H9 (cell line): ENCODE measurements at regions not wholly inside any gene's neighbourhood (a gene's known extent, or its start where the extent isn't known, plus 50 kb on each side); places are given as distances from the start of the nearest gene placed in this dataset.

Source experiments
- DNase-seq: peaks from one replicate; pipeline ENCODE4 v3.0.0-alpha.2; 2017
- H2AFZ ChIP-seq: one replicate; pipeline ENCODE4 v1.6.1; 2013; ENCODE audit warnings: mild to moderate bottlenecking, low read length, control low read depth, moderate library complexity
- H2AK5ac ChIP-seq: 2 replicates; pipeline ENCODE4 v1.6.1; 2013; ENCODE audit warnings: low read length, control low read depth, mixed read lengths; ENCODE audit not compliant: insufficient read length
- H2BK120ac ChIP-seq: one replicate; pipeline ENCODE4 v1.6.1; 2013; ENCODE audit warnings: low read depth, mild to moderate bottlenecking, low read length, control low read depth, inconsistent platforms; ENCODE audit not compliant: poor library complexity, severe bottlenecking
- H2BK12ac ChIP-seq: 2 replicates; pipeline ENCODE4 v1.6.1; 2013; ENCODE audit warnings: low read length, control low read depth, mixed read lengths, low read depth; ENCODE audit not compliant: insufficient read length
- H2BK15ac ChIP-seq: 2 replicates; pipeline ENCODE4 v1.6.1; 2013; ENCODE audit warnings: low read depth, low read length, control low read depth
- H2BK20ac ChIP-seq: one replicate; pipeline ENCODE4 v1.6.1; 2013; ENCODE audit warnings: low read depth, mild to moderate bottlenecking, low read length, control low read depth, inconsistent platforms; ENCODE audit not compliant: poor library complexity, severe bottlenecking
- H2BK5ac ChIP-seq: 2 replicates; pipeline ENCODE4 v1.6.1; 2013; ENCODE audit warnings: low read length, control low read depth, mixed read lengths; ENCODE audit not compliant: insufficient read length
- H3K14ac ChIP-seq: 2 replicates; pipeline ENCODE4 v1.6.1; 2013; ENCODE audit warnings: low read length, control low read depth; ENCODE audit not compliant: insufficient read depth
- H3K18ac ChIP-seq: 2 replicates; pipeline ENCODE4 v1.6.1; 2013; ENCODE audit warnings: low read depth, mild to moderate bottlenecking, mixed read lengths, low read length, control low read depth; ENCODE audit not compliant: insufficient read length
- H3K23ac ChIP-seq: 2 replicates; pipeline ENCODE4 v1.6.1; 2013; ENCODE audit warnings: low read length, control low read depth, mixed read lengths, low read depth; ENCODE audit not compliant: insufficient read length
- H3K23me2 ChIP-seq: 2 replicates; pipeline ENCODE4 v1.6.1; 2013; ENCODE audit warnings: low read depth, mild to moderate bottlenecking, mixed read lengths, low read length, control low read depth; ENCODE audit not compliant: insufficient read length, poor library complexity, severe bottlenecking
- H3K27ac ChIP-seq: 2 replicates; pipeline ENCODE4 v1.5.1; 2013; ENCODE audit warnings: low read length, control low read depth, mixed read lengths, low read depth; ENCODE audit not compliant: insufficient read length
- H3K27me3 ChIP-seq: 2 replicates; pipeline ENCODE4 v1.6.1; 2013; ENCODE audit warnings: low read length, control low read depth, inconsistent platforms; ENCODE audit not compliant: insufficient read depth
- H3K4ac ChIP-seq: 2 replicates; pipeline ENCODE4 v1.6.1; 2013; ENCODE audit warnings: low read depth, mild to moderate bottlenecking, control low read depth, inconsistent platforms, low read length, moderate library complexity
- H3K4me1 ChIP-seq: 2 replicates; pipeline ENCODE4 v1.6.1; 2013; ENCODE audit warnings: low read length, control low read depth, inconsistent platforms; ENCODE audit not compliant: insufficient read depth
- H3K4me2 ChIP-seq: 2 replicates; pipeline ENCODE4 v1.6.1; 2013; ENCODE audit warnings: low read length, control low read depth, mixed read lengths; ENCODE audit not compliant: insufficient read length, insufficient read depth
- H3K56ac ChIP-seq: 2 replicates; pipeline ENCODE4 v1.6.1; 2013; ENCODE audit warnings: low read depth, mild to moderate bottlenecking, mixed read lengths, low read length, control low read depth; ENCODE audit not compliant: insufficient read length
- H3K79me1 ChIP-seq: 2 replicates; pipeline ENCODE4 v1.6.1; 2013; ENCODE audit warnings: low read depth, mild to moderate bottlenecking, moderate library complexity, low read length, control low read depth, inconsistent platforms; ENCODE audit not compliant: insufficient read depth, poor library complexity, severe bottlenecking
- H3K79me2 ChIP-seq: 2 replicates; pipeline ENCODE4 v1.6.1; 2013; ENCODE audit warnings: low read length, control low read depth, inconsistent platforms; ENCODE audit not compliant: insufficient read depth
- H3K9ac ChIP-seq: 2 replicates; pipeline ENCODE4 v1.6.1; 2013; ENCODE audit warnings: low read length, control low read depth, mixed read lengths; ENCODE audit not compliant: insufficient read length; ENCODE audit errors: extremely low read depth
- H3K9me3 ChIP-seq: one replicate; pipeline ENCODE4 v1.6.1; 2013; ENCODE audit warnings: low read depth, low read length, inconsistent platforms; ENCODE audit not compliant: control insufficient read depth
- H3T11ph ChIP-seq: one replicate; pipeline ENCODE4 v1.6.1; 2013; ENCODE audit warnings: mild to moderate bottlenecking, low read length, control low read depth, inconsistent platforms
- H4K20me1 ChIP-seq: one replicate; pipeline ENCODE4 v1.6.1; 2013; ENCODE audit not compliant: control insufficient read depth, insufficient read length, insufficient read depth
- H4K5ac ChIP-seq: 2 replicates; pipeline ENCODE4 v1.6.1; 2013; ENCODE audit warnings: low read depth, mild to moderate bottlenecking, mixed read lengths, low read length, control low read depth; ENCODE audit not compliant: insufficient read length
- H4K8ac ChIP-seq: replicated peaks from 2 replicates; pipeline ENCODE4 v1.6.1; 2013; ENCODE audit warnings: low read length, control low read depth, mixed read lengths, low read depth; ENCODE audit not compliant: insufficient read length
- H4K91ac ChIP-seq: 2 replicates; pipeline ENCODE4 v1.6.1; 2013; ENCODE audit warnings: low read depth, mild to moderate bottlenecking, moderate library complexity, mixed read lengths, low read length, control low read depth; ENCODE audit not compliant: insufficient read length
- H3K27ac Mint-ChIP-seq, 3 experiments: 2 replicates in 2 of 3; 3 replicates in 1 of 3; pipeline ENCODE4 v1.8.0; 2020 to 2021; ENCODE audit warnings: mixed read lengths in 3 of 3, mild to moderate bottlenecking in 1 of 3, moderate library complexity in 1 of 3
- H3K27me3 Mint-ChIP-seq: 2 replicates; pipeline ENCODE4 v1.8.0; 2021; ENCODE audit warnings: low read depth, mild to moderate bottlenecking, moderate library complexity, mixed read lengths
- H3K36me3 Mint-ChIP-seq, 3 experiments: 2 replicates in 2 of 3; 3 replicates in 1 of 3; pipeline ENCODE4 v1.8.0; 2020 to 2021; ENCODE audit warnings: low read depth in 3 of 3, mixed read lengths in 3 of 3; ENCODE audit not compliant: insufficient read depth in 1 of 3
- H3K4me1 Mint-ChIP-seq, 2 experiments: 2 replicates each; pipeline ENCODE4 v1.8.0; 2020; ENCODE audit warnings: mixed read lengths in 2 of 2
- H3K4me3 Mint-ChIP-seq, 2 experiments: 2 replicates in 1 of 2; 3 replicates in 1 of 2; pipeline ENCODE4 v1.8.0; 2020 to 2021; ENCODE audit warnings: mild to moderate bottlenecking in 2 of 2, mixed read lengths in 2 of 2, moderate library complexity in 1 of 2
- H3K9me3 Mint-ChIP-seq, 2 experiments: 2 replicates in 1 of 2; 3 replicates in 1 of 2; pipeline ENCODE4 v1.8.0; 2020; ENCODE audit warnings: mild to moderate bottlenecking in 2 of 2, mixed read lengths in 2 of 2, moderate library complexity in 1 of 2
- CTCF ChIP-seq: fragments of 200-600 bp; sonication (generic); conservative IDR thresholded peaks from 3 replicates; pipeline ENCODE4 v1.8.0; 2021; ENCODE audit warnings: antibody characterized with exemption, mild to moderate bottlenecking
- WGBS: extraction: QIAGEN DNeasy Blood & Tissue Kit; methylation state at CpG from one replicate; pipeline ENCODE4 v1.1.7; 2013; ENCODE audit warnings: missing lambda C conversion rate, low lambda C conversion rate, mixed read lengths; ENCODE audit not compliant: insufficient read length; ENCODE audit errors: extremely low coverage; 5-methylcytosine and 5-hydroxymethylcytosine counted together

- no CpG with 5 or more reads among the region's 3 CpGs for WGBS
Observed at GRCh38 chr5:126079266-126079665, 343.9 kb upstream of the GRAMD2B start.

More at GRCh38 chr5:126079266-126079665, 343.9 kb upstream of the GRAMD2B start:
- Mint-ChIP-seq H3K4me1 (no peaks in the 10 kb centered on the region), H3K36me3 (peaks cover 3 to 34% (median 6%) of the 10 kb centered on the region in 3 experiments; a peak in 6 of 7 replicates), H3K27ac (no peak overlapping the region), H3K27me3 (no peaks in the 10 kb centered on the region; the same call in 1 of the 2 replicates), H3K9me3 (peaks cover 22 to 24% of the 10 kb centered on the region in 2 experiments; a peak in 4 of 5 replicates), H3K4me3 (no peak overlapping the region)
- no peak overlapping the region for H4K5ac ChIP-seq
- no peak overlapping the region for H3T11ph ChIP-seq
- no peak overlapping the region for H3K56ac ChIP-seq
- no peaks in the 10 kb centered on the region for H3K79me1 ChIP-seq
- H2BK5ac ChIP-seq, result no peak overlapping the region
- H2BK120ac ChIP-seq, result no peak overlapping the region
- no peak overlapping the region for H3K27ac ChIP-seq
- TF ChIP-seq CTCF, result no peak
- no peak for DNase-seq
- no peak overlapping the region for H2BK12ac ChIP-seq
- H3K4me1 ChIP-seq, result no peaks in the 10 kb centered on the region
- no peak overlapping the region for H4K8ac ChIP-seq
- no peak overlapping the region for H3K4me2 ChIP-seq
- no peaks in the 10 kb centered on the region for H3K79me2 ChIP-seq
- no peak overlapping the region for H2BK20ac ChIP-seq
- H3K23ac ChIP-seq, result no peak overlapping the region
- H2AFZ ChIP-seq, result no peak overlapping the region
- H3K14ac ChIP-seq, result no peak overlapping the region
- H4K20me1 ChIP-seq, result no peaks in the 10 kb centered on the region
- no peaks in the 10 kb centered on the region for H3K23me2 ChIP-seq
- H3K27me3 ChIP-seq, result no peaks in the 10 kb centered on the region
- no peak overlapping the region for H2BK15ac ChIP-seq
- H3K9ac ChIP-seq, result no peak overlapping the region
- H3K4ac ChIP-seq, result no peak overlapping the region
- no peaks in the 10 kb centered on the region for H3K9me3 ChIP-seq
- no peak overlapping the region for H4K91ac ChIP-seq
- no peak overlapping the region for H2AK5ac ChIP-seq
- H3K18ac ChIP-seq, result no peak overlapping the region
